ENCODE measurements at regions not wholly inside any gene's neighbourhood (a gene's known extent, or its start where the extent isn't known, plus 50 kb on each side); places are given as distances from the start of the nearest gene placed in this dataset.

GRCh38 chr3:59698091-59698490 is 648.3 kb upstream of the CFAP20DC start:
- Histone ChIP-seq H3K36me3 (replicated peaks in 1 of 2; ENCODE audit: control insufficient read depth in 2 of 2, insufficient read depth in 2 of 2, low read length in 2 of 2) (no peaks in the 10 kb centered on the region), H3K9me3 (replicated peaks in 1 of 2; ENCODE audit: control insufficient read depth in 2 of 2, insufficient read depth in 1 of 2, low read depth in 1 of 2, low read length in 2 of 2) (peaks cover 0 to 2% of the 10 kb centered on the region in 2 donors), H2BK15ac (ENCODE audit: low read length) (no peak overlapping the region), H3K27me3 (ENCODE audit: control insufficient read depth in 3 of 3, insufficient read depth in 3 of 3, low read depth in 1 of 3, low read length in 3 of 3) (no peaks in the 10 kb centered on the region), H3K14ac (ENCODE audit: low read length) (no peak overlapping the region), H4K91ac (ENCODE audit: low read depth, low read length, poor library complexity) (no peak overlapping the region), H3K4me2 (ENCODE audit: insufficient read depth, low read length, poor library complexity, severe bottlenecking) (no peak overlapping the region), H2BK12ac (ENCODE audit: low read length) (no peak overlapping the region), H3K23ac (ENCODE audit: low read depth, low read length, poor library complexity) (no peak overlapping the region), H3K27ac (replicated peaks; ENCODE audit: low read length) (no peak overlapping the region), H3K4me3 (ENCODE audit: low read length in 2 of 2) (no peak overlapping the region), H2BK5ac (ENCODE audit: low read length) (no peak overlapping the region), H3K79me1 (ENCODE audit: low read depth, low read length) (no peaks in the 10 kb centered on the region), H2BK120ac (ENCODE audit: low read depth, low read length) (no peak overlapping the region), H3K18ac (ENCODE audit: low read length) (peak overlapping the region; percentile 32), H3K9ac (ENCODE audit: low read depth, low read length, poor library complexity) (no peak overlapping the region), H2AFZ (ENCODE audit: low read length) (no peak overlapping the region), H3K4ac (ENCODE audit: low read length) (no peak overlapping the region), H3K4me1 (ENCODE audit: control insufficient read depth in 2 of 2, insufficient read depth in 1 of 2, low read depth in 1 of 2, low read length in 2 of 2) (no peaks in the 10 kb centered on the region), H4K8ac (ENCODE audit: low read depth, low read length) (no peak overlapping the region), H2AK5ac (ENCODE audit: low read depth, low read length) (no peak overlapping the region)
- DNase-seq (ENCODE audit: low spot score): no peak
- WGBS, 2 donors (ENCODE audit: extremely low coverage in 2 of 2, insufficient read length in 2 of 2, insufficient replicate concordance in 1 of 2): no CpG with 5 or more reads among the region's 3 CpGs

- H2AFZ ChIP-seq (ENCODE audit: low read length): no peak overlapping the region
- H3K79me1 ChIP-seq (ENCODE audit: low read depth, low read length): no peaks in the 10 kb centered on the region
- no peak overlapping the region for H3K9ac ChIP-seq (ENCODE audit: low read depth, low read length, poor library complexity)
- no peak overlapping the region for H2BK12ac ChIP-seq (ENCODE audit: low read length)
- no peak overlapping the region for H3K14ac ChIP-seq (ENCODE audit: low read length)
- H4K8ac ChIP-seq (ENCODE audit: low read depth, low read length): no peak overlapping the region
- H3K4me3 ChIP-seq (ENCODE audit: low read length in 2 of 2): no peak overlapping the region
- H3K23ac ChIP-seq (ENCODE audit: low read depth, low read length, poor library complexity): no peak overlapping the region
- no peaks in the 10 kb centered on the region for H3K4me1 ChIP-seq (ENCODE audit: control insufficient read depth in 2 of 2, insufficient read depth in 1 of 2, low read depth in 1 of 2, low read length in 2 of 2)
- H2AK5ac ChIP-seq (ENCODE audit: low read depth, low read length): no peak overlapping the region
- peaks cover 0 to 2% of the 10 kb centered on the region in 2 donors for H3K9me3 ChIP-seq (replicated peaks in 1 of 2; ENCODE audit: control insufficient read depth in 2 of 2, insufficient read depth in 1 of 2, low read depth in 1 of 2, low read length in 2 of 2)
- no peak overlapping the region for H3K27ac ChIP-seq (replicated peaks; ENCODE audit: low read length)
- no peak for DNase-seq (ENCODE audit: low spot score)
- H2BK120ac ChIP-seq (ENCODE audit: low read depth, low read length): no peak overlapping the region
- no peak overlapping the region for H2BK15ac ChIP-seq (ENCODE audit: low read length)
- H3K27me3 ChIP-seq (ENCODE audit: control insufficient read depth in 3 of 3, insufficient read depth in 3 of 3, low read depth in 1 of 3, low read length in 3 of 3): no peaks in the 10 kb centered on the region
- H2BK5ac ChIP-seq (ENCODE audit: low read length): no peak overlapping the region
- no peak overlapping the region for H3K4me2 ChIP-seq (ENCODE audit: insufficient read depth, low read length, poor library complexity, severe bottlenecking)
- H4K91ac ChIP-seq (ENCODE audit: low read depth, low read length, poor library complexity): no peak overlapping the region
- H3K36me3 ChIP-seq (replicated peaks in 1 of 2; ENCODE audit: control insufficient read depth in 2 of 2, insufficient read depth in 2 of 2, low read length in 2 of 2): no peaks in the 10 kb centered on the region
- H3K18ac ChIP-seq (ENCODE audit: low read length): no peak overlapping the region
- no peak overlapping the region for H3K4ac ChIP-seq (ENCODE audit: low read length)
Observed at GRCh38 chr3:59696783-59697182, 647.0 kb upstream of the CFAP20DC start.

- Histone ChIP-seq H3K23ac (ENCODE audit: low read depth, low read length, poor library complexity) (no peak overlapping the region), H4K8ac (ENCODE audit: low read depth, low read length) (no peak overlapping the region), H3K27ac (replicated peaks; ENCODE audit: low read length) (no peak overlapping the region), H3K9ac (ENCODE audit: low read depth, low read length, poor library complexity) (no peak overlapping the region), H3K14ac (ENCODE audit: low read length) (no peak overlapping the region), H4K91ac (ENCODE audit: low read depth, low read length, poor library complexity) (no peak overlapping the region), H3K18ac (ENCODE audit: low read length) (no peak overlapping the region), H3K4me1 (ENCODE audit: control insufficient read depth in 2 of 2, insufficient read depth in 1 of 2, low read depth in 1 of 2, low read length in 2 of 2) (peaks cover 0 to under 1% of the 10 kb centered on the region in 2 donors), H3K79me1 (ENCODE audit: low read depth, low read length) (no peaks in the 10 kb centered on the region), H3K4ac (ENCODE audit: low read length) (no peak overlapping the region), H2BK12ac (ENCODE audit: low read length) (no peak overlapping the region), H3K4me2 (ENCODE audit: insufficient read depth, low read length, poor library complexity, severe bottlenecking) (no peak overlapping the region), H2AK5ac (ENCODE audit: low read depth, low read length) (no peak overlapping the region), H2BK15ac (ENCODE audit: low read length) (no peak overlapping the region), H2BK5ac (ENCODE audit: low read length) (no peak overlapping the region), H3K36me3 (replicated peaks in 1 of 2; ENCODE audit: control insufficient read depth in 2 of 2, insufficient read depth in 2 of 2, low read length in 2 of 2) (no peaks in the 10 kb centered on the region), H2BK120ac (ENCODE audit: low read depth, low read length) (no peak overlapping the region), H3K9me3 (replicated peaks in 1 of 2; ENCODE audit: control insufficient read depth in 2 of 2, insufficient read depth in 1 of 2, low read depth in 1 of 2, low read length in 2 of 2) (peaks cover 0 to 2% of the 10 kb centered on the region in 2 donors), H3K4me3 (ENCODE audit: low read length in 2 of 2) (no peak overlapping the region), H3K27me3 (ENCODE audit: control insufficient read depth in 3 of 3, insufficient read depth in 3 of 3, low read depth in 1 of 3, low read length in 3 of 3) (no peaks in the 10 kb centered on the region), H2AFZ (ENCODE audit: low read length) (no peak overlapping the region)
- DNase-seq (ENCODE audit: low spot score): no peak
- no CpG with 5 or more reads among the region's 4 CpGs for WGBS, 2 donors (ENCODE audit: extremely low coverage in 2 of 2, insufficient read length in 2 of 2, insufficient replicate concordance in 1 of 2)
Observed at GRCh38 chr3:59695860-59696259, 646.0 kb upstream of the CFAP20DC start.

- Histone ChIP-seq H3K4me1 (ENCODE audit: control insufficient read depth in 2 of 2, insufficient read depth in 1 of 2, low read depth in 1 of 2, low read length in 2 of 2) (peaks cover 0 to 2% of the 10 kb centered on the region in 2 donors), H3K4me2 (ENCODE audit: insufficient read depth, low read length, poor library complexity, severe bottlenecking) (no peak overlapping the region), H4K91ac (ENCODE audit: low read depth, low read length, poor library complexity) (no peak overlapping the region), H3K9me3 (replicated peaks in 1 of 2; ENCODE audit: control insufficient read depth in 2 of 2, insufficient read depth in 1 of 2, low read depth in 1 of 2, low read length in 2 of 2) (peaks cover 0 to 2% of the 10 kb centered on the region in 2 donors), H2AFZ (ENCODE audit: low read length) (no peak overlapping the region), H3K23ac (ENCODE audit: low read depth, low read length, poor library complexity) (no peak overlapping the region), H2BK15ac (ENCODE audit: low read length) (no peak overlapping the region), H3K27me3 (ENCODE audit: control insufficient read depth in 3 of 3, insufficient read depth in 3 of 3, low read depth in 1 of 3, low read length in 3 of 3) (no peaks in the 10 kb centered on the region), H3K18ac (ENCODE audit: low read length) (no peak overlapping the region), H3K14ac (ENCODE audit: low read length) (no peak overlapping the region), H2BK5ac (ENCODE audit: low read length) (no peak overlapping the region), H2BK12ac (ENCODE audit: low read length) (no peak overlapping the region), H2BK120ac (ENCODE audit: low read depth, low read length) (no peak overlapping the region), H3K27ac (replicated peaks; ENCODE audit: low read length) (no peak overlapping the region), H3K36me3 (replicated peaks in 1 of 2; ENCODE audit: control insufficient read depth in 2 of 2, insufficient read depth in 2 of 2, low read length in 2 of 2) (no peaks in the 10 kb centered on the region), H3K9ac (ENCODE audit: low read depth, low read length, poor library complexity) (no peak overlapping the region), H2AK5ac (ENCODE audit: low read depth, low read length) (no peak overlapping the region), H3K4ac (ENCODE audit: low read length) (no peak overlapping the region), H3K79me1 (ENCODE audit: low read depth, low read length) (no peaks in the 10 kb centered on the region), H4K8ac (ENCODE audit: low read depth, low read length) (no peak overlapping the region), H3K4me3 (ENCODE audit: low read length in 2 of 2) (no peak overlapping the region)
- no CpG with 5 or more reads among the region's 3 CpGs for whole genome bisulfite sequencing, 2 donors (ENCODE audit: extremely low coverage in 2 of 2, insufficient read length in 2 of 2, insufficient replicate concordance in 1 of 2)
- DNase-seq (ENCODE audit: low spot score): no peak
Observed at GRCh38 chr3:59692117-59692516, 642.3 kb upstream of the CFAP20DC start.

Measured in neuronal stem cell (in vitro differentiated cells).